Right forelimb (tissue), 1 donor: ENCODE measurements at regions not wholly inside any gene's neighbourhood (a gene's known extent, or its start where the extent isn't known, plus 50 kb on each side); places are given as distances from the start of the nearest gene placed in this dataset.

Experiments used
- DNase-seq: peaks from one replicate; pipeline ENCODE4 v3.0.0-alpha.2; 2018

GRCh38 chr5:133682451-133682850 lies 70.1 kb upstream of the FSTL4 start:
- DNase-seq = no peak

- no peak for DNase-seq
Observed at GRCh38 chr5:133681896-133682295, 69.6 kb upstream of the FSTL4 start.

- peak; percentile 18 for DNase-seq
Observed at GRCh38 chr5:133680830-133681565, 68.7 kb upstream of the FSTL4 start.

- no peak for DNase-seq
Observed at GRCh38 chr5:133679534-133679933, 67.2 kb upstream of the FSTL4 start.

GRCh38 chr5:133675376-133676154 lies 63.2 kb upstream of the FSTL4 start:
- peak; percentile 13 for DNase-seq

GRCh38 chr5:133670336-133670735 lies 58.0 kb upstream of the FSTL4 start:
- DNase-seq = no peak

GRCh38 chr5:133669472-133669871 lies 57.1 kb upstream of the FSTL4 start:
- DNase-seq = no peak

- DNase-seq = no peak
Observed at GRCh38 chr5:133668458-133668857, 56.1 kb upstream of the FSTL4 start.

- no peak for DNase-seq
Observed at GRCh38 chr5:133667217-133667616, 54.9 kb upstream of the FSTL4 start.

- DNase-seq = no peak
Observed at GRCh38 chr5:133665571-133665970, 53.2 kb upstream of the FSTL4 start.

- DNase-seq = no peak
Observed at GRCh38 chr5:133664422-133664821, 52.1 kb upstream of the FSTL4 start.

GRCh38 chr5:133663397-133664054 lies 51.2 kb upstream of the FSTL4 start:
- DNase-seq = no peak

- DNase-seq = no peak
Observed at GRCh38 chr5:133662578-133662977, 50.2 kb upstream of the FSTL4 start.
